Neural crest cell (in vitro differentiated cells): ENCODE measurements at regions not wholly inside any gene's neighbourhood (a gene's known extent, or its start where the extent isn't known, plus 50 kb on each side); places are given as distances from the start of the nearest gene placed in this dataset.
"Not testable (repeated sequence)": the region's sequence is repeated elsewhere in the genome, so short reads cannot be mapped to it uniquely, and the experiment has no call there.

ENCODE experiments used
- DNase-seq: peaks from one replicate; pipeline ENCODE4 v3.0.0; 2021; ENCODE audit warnings: low read depth, mixed read lengths, low spot score
- H3K27ac Mint-ChIP-seq: one replicate; pipeline ENCODE4 v1.8.0; 2021; ENCODE audit warnings: mild to moderate bottlenecking, mixed read lengths; ENCODE audit not compliant: unreplicated experiment
- H3K27me3 Mint-ChIP-seq: 2 replicates; pipeline ENCODE4 v1.8.0; 2021; ENCODE audit warnings: low read depth, mild to moderate bottlenecking, mixed read lengths
- H3K36me3 Mint-ChIP-seq: 2 replicates; pipeline ENCODE4 v1.8.0; 2021; ENCODE audit warnings: low read depth, mild to moderate bottlenecking, mixed read lengths
- H3K4me1 Mint-ChIP-seq: 2 replicates; pipeline ENCODE4 v1.8.0; 2021; ENCODE audit warnings: mixed read lengths
- H3K4me3 Mint-ChIP-seq: one replicate; pipeline ENCODE4 v1.8.0; 2021; ENCODE audit warnings: mild to moderate bottlenecking, mixed read lengths
- H3K9me3 Mint-ChIP-seq: 2 replicates; pipeline ENCODE4 v1.8.0; 2021; ENCODE audit warnings: mixed read lengths
- TF ChIP-seq, protein P1 (sequence below): fragments of 200-600 bp; sonication (generic); conservative IDR thresholded peaks from 2 replicates; pipeline ENCODE4 v1.5.0; 2021; ENCODE audit warnings: antibody characterized with exemption, mild to moderate bottlenecking

GRCh38 chr18:8933714-8934284 is 168.7 kb upstream of the NDUFV2 start:
- TF ChIP-seq, protein P1, sequence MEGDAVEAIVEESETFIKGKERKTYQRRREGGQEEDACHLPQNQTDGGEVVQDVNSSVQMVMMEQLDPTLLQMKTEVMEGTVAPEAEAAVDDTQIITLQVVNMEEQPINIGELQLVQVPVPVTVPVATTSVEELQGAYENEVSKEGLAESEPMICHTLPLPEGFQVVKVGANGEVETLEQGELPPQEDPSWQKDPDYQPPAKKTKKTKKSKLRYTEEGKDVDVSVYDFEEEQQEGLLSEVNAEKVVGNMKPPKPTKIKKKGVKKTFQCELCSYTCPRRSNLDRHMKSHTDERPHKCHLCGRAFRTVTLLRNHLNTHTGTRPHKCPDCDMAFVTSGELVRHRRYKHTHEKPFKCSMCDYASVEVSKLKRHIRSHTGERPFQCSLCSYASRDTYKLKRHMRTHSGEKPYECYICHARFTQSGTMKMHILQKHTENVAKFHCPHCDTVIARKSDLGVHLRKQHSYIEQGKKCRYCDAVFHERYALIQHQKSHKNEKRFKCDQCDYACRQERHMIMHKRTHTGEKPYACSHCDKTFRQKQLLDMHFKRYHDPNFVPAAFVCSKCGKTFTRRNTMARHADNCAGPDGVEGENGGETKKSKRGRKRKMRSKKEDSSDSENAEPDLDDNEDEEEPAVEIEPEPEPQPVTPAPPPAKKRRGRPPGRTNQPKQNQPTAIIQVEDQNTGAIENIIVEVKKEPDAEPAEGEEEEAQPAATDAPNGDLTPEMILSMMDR = no peak
- Mint-ChIP-seq H3K4me3 (no peak overlapping the region), H3K36me3 (peaks cover 3% of the 10 kb centered on the region), H3K9me3 (peaks cover 12% of the 10 kb centered on the region), H3K27ac (no peak overlapping the region), H3K27me3 (no peaks in the 10 kb centered on the region), H3K4me1 (peaks cover 5% of the 10 kb centered on the region)
- no peak for DNase-seq

DNA sequence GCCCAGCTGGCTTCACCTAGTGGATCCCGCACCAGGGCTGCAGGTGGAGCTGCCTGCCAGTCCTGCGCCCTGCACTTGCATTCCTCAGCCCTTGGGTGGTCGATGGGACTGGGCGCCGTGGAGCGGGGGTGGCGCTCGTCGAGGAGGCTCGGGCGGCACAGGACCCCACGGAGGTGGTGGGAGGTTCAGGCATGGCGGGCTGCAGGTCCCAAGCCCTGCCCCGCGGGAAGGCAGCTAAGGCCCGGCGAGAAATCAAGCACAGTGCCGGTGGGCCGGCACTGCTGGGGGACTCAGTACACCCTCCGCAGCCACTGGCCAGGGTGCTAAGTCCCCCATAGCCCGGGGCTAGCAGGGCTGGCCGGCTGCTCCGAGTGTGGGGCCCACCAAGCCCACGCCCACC is 167.2 kb upstream of the NDUFV2 start:
- DNase-seq, H3K27me3 Mint-ChIP-seq, H3K36me3 Mint-ChIP-seq, H3K4me1 Mint-ChIP-seq, H3K9me3 Mint-ChIP-seq, H3K4me3 Mint-ChIP-seq, H3K27ac Mint-ChIP-seq: not testable (repeated sequence)

DNA sequence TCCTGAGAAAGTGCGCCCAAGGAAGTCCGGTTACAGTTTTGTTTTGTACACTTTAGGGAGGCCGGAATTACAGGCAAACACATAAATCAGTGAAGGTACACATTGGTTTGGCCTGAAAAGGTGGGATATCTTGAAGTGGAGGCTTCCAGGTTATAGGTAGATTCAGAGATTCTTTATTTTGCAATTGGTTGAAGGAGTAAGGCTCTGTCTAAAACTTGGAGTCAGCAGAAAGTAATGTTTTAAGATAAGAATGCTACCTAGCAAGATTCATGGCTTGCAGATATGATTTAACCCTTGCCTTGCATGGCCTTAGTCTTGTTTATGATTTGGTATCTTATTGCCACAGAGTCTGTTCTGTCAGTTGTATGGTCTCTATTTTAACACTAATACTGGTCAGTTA is 165.9 kb upstream of the NDUFV2 start:
- H3K4me1 Mint-ChIP-seq = peaks cover 12% of the 10 kb centered on the region

GRCh38 chr18:8937160-8938094 is 165.1 kb upstream of the NDUFV2 start:
- Mint-ChIP-seq H3K4me1 (peaks cover 18% of the 10 kb centered on the region), H3K36me3 (no peaks in the 10 kb centered on the region), H3K4me3 (no peak overlapping the region), H3K27ac (no peak overlapping the region), H3K9me3 (no peaks in the 10 kb centered on the region), H3K27me3 (no peaks in the 10 kb centered on the region)
- no peak for DNase-seq
- TF ChIP-seq, protein P1 = no peak

More for the DNA sequence above, 165.9 kb upstream of the NDUFV2 start:
- Mint-ChIP-seq H3K4me3 (no peak overlapping the region), H3K9me3 (peaks cover 1% of the 10 kb centered on the region), H3K36me3 (no peaks in the 10 kb centered on the region), H3K27ac (no peak overlapping the region), H3K27me3 (no peaks in the 10 kb centered on the region)
- TF ChIP-seq, protein P1 = no peak
- DNase-seq = no peak

GRCh38 chr18:8938817-8939216 is 163.7 kb upstream of the NDUFV2 start:
- Mint-ChIP-seq H3K27ac (no peak overlapping the region), H3K4me3 (no peak overlapping the region), H3K9me3 (no peaks in the 10 kb centered on the region), H3K36me3 (no peaks in the 10 kb centered on the region), H3K27me3 (no peaks in the 10 kb centered on the region), H3K4me1 (peaks cover 24% of the 10 kb centered on the region)
- DNase-seq = no peak
- TF ChIP-seq, protein P1 = no peak
